NCI-H2196 treated with DMSO at 0.1 percent for 48 hours (cell line): ENCODE measurements at regions not wholly inside any gene's neighbourhood (a gene's known extent, or its start where the extent isn't known, plus 50 kb on each side); places are given as distances from the start of the nearest gene placed in this dataset.

Experiments used
- DNase-seq: peaks from one replicate; lab custom pipeline; 2025; ENCODE audit not compliant: unreplicated experiment; lab: John Stamatoyannopoulos, UW

DNA sequence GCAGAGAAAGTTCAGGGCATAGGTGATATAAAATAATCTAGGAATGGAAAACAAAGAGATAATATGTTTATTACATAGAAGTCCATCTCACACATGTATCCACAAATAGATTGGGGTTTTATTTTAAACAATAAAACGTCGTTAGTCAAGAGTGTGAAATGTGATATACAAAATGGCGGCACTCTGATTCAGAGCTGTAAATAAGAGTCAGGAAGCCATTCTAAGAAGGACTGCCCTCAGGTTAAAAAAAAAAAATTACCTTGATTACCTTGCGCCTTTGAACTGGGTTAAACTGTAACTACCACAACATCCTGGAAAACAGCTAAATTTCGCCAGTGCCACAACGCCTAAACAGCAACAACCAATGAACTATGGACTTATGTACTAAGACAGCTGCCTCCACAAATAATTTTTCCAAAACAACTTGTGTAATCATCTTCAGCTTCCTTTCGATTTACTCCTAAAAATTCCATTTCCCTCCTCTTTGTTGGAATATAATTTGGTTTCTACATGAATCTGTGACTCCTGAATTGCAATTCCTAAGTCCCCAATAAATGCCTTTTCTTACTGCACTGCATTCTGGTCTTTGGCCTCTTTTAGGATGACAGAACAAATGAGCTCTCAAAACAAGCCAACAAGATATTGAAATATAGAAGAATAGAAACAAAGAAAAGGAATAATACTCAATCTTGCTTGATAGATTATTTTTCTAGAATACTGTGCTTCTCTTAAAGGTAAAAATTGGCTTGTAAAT is 1019.5 kb upstream of the MAP3K7 start:
- no peak for DNase-seq

DNA sequence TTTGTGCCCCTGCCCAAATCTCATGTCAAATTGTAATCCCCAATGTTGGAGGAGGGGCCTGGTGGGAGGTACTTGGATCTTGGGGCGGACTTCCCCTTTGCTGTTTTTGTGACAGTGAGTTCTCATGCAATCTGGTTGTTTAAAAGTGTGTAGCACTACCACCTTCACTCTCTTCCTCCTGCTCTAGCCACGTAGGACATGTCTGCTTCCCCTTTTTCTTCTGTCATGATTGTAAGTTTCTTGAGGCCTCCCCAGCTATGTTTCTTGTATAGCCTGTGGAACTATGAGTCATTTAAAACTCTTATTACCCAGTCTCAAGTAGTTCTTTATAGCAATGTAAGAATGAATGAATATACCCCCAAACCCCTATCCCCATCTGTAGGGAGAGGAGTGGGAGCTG is 1013.7 kb upstream of the MAP3K7 start:
- no peak for DNase-seq

DNA sequence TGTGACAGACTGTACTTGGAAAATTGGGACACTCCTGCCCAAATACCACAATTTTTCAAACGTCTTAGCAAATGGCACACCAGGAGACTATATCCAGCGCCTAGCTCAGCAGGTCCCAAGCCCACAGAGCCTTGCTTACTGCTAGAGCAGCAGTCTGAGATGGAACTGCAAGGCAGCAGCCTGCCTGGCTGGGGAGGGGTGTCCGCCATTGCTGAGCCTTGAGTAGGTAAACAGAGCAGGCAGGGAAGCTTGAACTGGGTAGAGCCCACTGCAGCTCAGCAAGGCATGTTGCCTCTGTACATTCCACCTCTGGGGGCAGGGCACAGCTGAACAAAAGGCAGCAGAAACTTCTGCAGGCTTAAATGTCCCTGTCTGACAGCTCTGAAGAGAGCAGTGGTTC is 1003.3 kb upstream of the MAP3K7 start:
- no peak for DNase-seq

DNA sequence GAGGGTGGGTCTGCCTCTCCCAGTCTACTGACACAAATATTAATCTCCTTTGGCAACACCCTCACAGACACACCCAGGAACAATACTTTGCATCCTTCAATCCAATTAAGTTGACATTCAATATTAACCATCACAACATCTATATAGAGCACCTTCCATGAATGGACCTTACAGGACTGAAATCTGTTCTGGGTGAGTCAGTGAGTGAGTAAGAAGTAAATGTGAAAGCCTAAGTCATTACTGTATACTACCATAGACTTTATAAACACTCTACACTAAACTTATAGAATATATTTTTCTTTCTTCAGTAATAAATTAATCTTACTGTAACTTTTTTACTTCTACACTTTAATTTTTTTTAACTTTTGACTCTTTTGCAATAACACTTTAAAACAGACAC is 993.8 kb upstream of the MAP3K7 start:
- no peak for DNase-seq

DNA sequence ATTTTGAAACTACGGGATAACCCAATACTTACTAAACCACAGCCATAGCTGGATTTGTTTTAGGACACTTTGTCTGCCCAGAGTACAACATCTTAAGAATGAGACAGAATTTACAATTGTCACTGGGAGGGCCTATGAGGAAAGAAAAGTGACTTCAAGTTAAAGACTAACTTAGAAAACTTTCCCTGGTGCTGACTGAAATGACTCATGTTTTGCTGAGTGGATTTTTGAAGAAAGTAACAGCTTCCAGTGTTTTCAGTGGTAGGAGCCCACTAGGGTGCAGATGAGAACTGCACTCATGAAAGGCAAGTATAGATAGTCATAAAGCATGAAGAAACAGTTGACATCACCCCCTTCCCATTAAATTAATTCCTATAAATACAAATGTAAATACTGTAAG is 988.2 kb upstream of the MAP3K7 start:
- no peak for DNase-seq

DNA sequence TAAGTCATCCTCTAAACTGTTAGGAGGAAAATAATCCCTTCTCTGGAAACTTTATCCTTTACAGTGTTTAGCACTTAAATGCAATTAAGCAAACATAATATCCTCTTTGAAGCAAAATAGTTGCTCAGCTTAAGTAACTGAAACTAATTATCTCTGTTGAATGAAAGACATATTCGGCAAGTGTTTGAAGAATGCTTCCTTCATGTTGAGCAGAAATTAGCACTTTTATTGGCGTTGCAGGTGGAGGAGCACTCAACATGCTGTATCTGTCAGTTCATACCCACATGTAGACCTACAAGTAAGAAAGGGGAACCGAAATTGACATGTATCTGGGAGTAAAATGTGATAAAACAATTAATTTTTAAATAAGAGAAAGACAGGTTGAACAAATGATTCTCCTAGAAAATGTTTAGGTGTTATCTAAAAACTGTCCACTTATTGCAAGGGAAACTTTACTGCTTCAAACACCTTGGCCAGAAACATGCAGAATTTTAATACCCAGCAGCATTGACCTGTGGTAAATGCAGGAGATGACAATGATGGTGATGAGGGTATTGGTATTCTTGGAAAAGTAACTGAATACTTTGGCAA is 987.0 kb upstream of the MAP3K7 start:
- DNase-seq = no peak

DNA sequence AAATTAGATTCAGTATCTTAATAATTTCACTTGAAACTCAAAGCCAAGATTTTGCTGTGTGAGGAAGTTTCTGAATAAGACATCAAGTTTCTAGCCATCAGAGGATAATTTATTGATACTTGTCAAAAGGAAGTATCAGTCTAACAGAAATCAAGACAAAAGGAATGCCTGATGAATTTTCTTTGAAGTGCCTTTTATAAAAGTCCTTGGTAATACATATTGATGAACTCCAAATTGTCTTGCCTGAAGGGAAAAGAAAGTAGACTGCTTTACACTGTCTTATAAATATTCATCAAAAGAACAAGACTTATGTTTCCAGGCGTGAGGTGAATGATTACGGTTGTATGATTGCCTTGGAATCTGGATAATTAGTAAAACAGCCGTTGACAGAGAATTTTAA is 986.0 kb upstream of the MAP3K7 start:
- no peak for DNase-seq

DNA sequence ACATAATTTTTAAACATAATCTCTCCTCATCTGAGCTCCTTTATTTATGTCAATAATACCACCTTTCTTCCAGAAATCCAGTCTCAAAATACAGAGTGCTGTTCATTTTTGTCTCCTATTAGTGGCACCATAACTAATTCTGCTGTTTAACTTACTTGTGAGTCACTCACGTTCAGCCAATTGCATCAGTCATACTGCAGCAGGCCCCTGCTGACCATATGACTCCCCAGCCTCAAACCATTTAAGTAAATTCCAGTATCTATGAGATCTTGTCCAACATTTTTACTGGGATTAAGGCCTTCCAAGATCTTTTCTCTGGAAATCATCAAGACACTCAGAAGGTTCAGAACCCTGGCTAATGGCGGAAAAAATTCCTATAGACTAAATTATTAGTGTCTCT is 982.2 kb upstream of the MAP3K7 start:
- no peak for DNase-seq

DNA sequence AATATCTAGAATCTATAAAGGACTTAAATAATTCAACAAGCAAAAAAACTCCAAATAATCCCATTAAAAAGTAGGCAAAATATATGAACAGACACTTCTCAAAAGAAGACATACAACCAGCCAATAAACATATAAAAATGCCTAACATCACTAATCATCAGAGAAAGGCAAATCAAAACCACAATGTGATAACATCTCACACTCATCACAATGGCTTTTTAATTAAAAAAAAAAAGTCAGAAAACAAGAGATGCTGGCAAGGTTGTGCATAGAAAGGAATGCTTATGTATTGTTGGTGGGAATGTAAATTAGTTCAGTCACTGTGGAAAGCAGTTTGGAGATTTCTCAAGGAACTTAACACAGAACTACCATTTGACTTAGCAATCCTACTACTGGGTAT is 979.6 kb upstream of the MAP3K7 start:
- DNase-seq = no peak

DNA sequence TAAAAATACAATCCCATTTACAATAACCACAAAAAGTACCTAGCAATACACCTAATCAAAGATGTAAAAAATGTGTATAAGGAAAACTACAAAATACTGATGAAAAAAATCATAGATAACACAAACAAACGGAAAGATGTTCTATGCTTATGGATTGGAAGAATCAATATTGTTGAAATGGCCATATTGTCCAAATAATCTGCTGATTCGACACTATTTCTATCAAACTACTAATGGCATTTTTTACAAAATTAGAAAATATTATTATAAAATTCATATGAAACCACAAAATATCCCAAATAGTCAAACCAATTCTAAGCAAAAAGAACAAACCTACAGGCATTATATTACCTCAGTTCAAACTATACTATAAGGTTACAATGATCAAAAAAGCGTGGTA is 978.3 kb upstream of the MAP3K7 start:
- DNase-seq = no peak

DNA sequence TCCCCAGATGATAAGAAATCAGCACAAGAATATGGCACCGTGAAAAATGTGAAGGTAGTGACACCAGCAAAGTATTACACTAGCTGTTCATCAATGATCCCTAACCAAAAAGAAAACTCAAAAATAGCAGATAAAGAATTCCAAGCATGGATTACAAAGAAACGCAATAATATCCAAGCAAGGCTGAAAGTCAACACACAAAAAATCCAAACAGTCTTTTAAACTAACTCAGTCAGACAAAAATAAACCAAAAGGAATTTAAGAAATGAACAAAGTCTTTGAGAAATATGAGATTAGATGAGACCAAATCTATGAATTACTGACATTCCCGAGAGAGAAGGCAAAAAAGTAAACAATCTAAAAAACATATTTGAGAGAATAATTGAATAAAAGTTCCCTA is 976.1 kb upstream of the MAP3K7 start:
- DNase-seq = no peak

DNA sequence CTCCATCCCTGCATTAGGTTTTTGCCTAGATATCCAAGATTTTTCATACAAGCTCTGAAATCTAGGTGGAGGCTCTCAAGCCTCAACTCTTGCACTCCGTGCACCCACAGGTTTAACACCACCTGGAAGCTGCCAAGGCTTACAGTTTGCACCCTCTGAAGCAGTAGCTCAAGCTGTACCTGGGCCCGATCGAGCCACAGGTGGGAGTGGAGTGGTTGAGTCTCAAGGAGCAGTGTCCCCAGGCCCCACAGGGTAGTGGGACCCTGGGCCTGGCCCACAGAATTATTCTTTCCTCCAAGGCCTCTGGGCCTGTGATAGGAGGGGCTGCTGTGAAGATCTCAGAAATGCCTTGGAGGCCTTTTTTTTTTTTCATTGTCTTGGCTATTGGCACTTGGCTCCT is 973.5 kb upstream of the MAP3K7 start:
- no peak for DNase-seq

DNA sequence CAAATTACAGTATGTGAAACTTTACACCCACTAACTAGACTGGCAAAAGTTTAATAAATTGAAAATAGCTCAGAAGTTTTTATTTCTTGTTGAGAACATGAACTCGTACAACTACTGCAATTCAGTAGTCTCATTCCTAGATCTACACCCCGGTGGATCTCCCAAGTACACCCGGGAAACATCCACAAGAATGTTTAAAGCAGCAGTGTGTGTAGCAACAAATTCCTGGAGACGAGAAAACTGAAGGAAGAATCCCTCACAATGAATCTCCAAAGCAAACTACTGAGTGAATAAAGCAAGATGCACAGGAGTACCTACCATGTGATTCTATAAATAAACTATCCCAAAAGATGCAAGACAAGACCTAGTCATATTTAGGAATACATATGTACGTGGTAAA is 954.0 kb upstream of the MAP3K7 start:
- no peak for DNase-seq

DNA sequence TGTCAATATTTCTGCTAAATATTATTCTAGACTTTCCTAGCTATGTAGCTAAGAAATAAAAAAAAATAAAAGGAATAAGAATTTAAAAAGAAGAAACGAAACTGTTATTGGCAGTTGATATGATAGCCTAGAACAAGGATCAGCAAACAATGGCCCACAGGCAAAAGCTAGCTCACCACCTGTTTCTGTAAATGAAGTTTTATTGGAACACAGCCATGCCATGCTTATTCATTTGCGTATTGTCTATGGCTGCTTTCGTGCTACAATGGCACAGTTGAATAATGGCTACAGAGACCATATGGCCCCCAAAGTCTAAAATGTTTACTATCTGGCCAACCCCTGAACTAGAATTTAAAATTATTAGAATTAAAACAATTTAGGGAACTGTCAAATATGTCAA is 952.6 kb upstream of the MAP3K7 start:
- DNase-seq = no peak

DNA sequence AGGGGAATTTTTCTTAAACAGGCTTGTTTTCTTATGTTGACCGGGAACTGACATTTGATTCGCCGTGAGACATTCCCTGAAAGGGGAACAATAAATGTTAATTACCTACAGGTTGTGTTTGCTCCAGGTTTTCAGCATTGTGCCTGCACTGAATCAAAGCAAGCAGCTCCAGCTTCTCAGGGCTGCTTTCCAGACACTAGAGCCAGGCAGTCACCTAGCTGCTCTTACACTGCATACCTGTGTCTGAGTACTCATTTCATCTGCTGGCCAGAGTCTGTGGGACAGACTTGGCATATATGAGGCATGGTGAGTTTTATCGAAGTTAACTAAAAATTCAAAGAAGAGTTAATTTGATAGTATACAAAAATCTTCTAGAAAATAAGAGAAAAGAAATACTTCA is 951.8 kb upstream of the MAP3K7 start:
- DNase-seq = no peak

DNA sequence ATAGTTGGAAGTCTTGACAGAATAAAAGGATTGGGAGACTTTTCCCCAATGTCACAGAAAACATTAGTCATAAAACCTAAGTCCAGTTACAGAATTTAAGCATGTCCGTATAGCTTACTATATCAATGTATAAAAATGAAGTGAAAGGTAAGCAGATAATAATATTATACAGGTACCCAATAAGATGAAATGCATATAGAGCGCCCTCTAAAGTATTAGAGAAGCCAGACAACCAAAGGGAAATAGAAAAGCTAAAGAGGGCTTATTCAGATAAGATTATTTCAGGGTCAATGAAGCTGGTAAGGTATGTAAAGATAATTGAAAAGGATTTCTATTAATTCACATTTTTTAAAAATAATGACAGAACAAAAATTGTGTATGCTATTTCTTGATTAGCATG is 947.7 kb upstream of the MAP3K7 start:
- DNase-seq = no peak

DNA sequence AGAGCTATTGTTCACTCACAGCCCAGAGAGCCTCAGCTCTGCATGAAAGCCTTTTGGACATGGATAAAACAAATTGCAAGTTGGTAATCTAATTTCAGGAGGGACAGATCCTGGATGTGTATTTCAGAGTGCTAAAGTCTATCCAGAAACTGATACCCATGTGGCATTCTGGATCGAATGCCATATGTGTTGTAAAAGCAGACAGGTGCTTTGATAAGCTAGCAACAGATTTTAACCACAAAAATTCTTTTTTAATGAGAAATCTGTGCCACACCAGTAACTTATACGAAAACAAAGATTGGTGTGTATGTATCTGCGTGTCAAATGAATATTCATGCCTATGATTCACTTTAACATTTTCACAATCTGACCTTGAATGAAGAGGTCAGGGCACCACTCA is 936.6 kb upstream of the MAP3K7 start:
- no peak for DNase-seq

DNA sequence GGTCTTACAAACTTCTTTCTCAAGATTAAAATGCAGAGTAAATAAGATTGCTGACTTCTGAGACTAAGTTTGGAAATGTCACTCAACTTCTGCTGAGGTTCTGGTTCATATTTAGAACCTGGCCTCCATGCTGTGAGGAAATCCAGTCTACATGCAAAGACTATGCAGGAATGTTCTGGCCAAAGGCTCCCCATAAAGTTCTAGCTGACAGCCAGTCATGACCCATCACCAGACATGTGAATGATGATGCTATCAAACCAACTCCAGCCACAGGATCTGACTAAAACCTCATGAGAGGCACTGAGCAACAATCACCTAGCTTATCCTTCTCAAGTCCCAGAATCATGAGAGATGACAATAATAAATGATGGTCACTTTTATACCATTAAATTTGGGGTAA is 935.1 kb upstream of the MAP3K7 start:
- no peak for DNase-seq

DNA sequence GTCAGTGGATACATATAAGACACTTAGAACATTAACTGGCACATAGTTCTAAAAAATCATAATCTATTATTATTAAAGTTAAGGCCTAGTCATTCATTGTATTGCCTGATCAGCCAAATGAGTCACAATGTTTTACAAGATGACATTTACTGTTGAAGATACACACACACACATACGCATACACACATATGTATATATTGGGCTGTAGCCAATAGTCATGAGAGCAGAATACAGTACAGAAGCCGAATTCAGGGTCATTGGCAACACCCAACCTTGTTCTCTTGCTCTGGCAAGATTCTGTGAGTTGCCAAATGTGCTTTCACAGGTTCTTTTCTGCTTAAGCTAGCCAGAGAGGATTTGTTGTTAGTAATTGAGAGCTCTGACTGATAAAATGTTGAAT is 922.8 kb upstream of the MAP3K7 start:
- no peak for DNase-seq

DNA sequence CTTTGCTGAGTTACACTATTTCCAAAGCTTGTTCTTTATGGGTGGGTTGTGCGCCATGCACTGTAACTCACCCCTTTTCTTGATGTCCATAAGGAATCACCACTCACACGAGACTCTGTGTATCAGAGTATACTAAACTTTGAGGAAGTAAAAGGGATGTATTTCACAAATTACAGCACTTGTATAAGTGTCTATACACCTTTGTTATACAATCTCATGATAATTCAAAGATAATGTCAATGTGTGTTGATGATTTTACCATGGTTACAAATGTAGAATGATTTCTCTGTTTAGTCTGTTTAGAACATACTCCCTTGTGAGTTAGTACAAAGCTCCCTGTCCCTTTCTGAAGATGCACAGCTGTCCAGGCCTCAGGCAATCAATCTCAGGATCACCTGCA is 922.2 kb upstream of the MAP3K7 start:
- DNase-seq = no peak

DNA sequence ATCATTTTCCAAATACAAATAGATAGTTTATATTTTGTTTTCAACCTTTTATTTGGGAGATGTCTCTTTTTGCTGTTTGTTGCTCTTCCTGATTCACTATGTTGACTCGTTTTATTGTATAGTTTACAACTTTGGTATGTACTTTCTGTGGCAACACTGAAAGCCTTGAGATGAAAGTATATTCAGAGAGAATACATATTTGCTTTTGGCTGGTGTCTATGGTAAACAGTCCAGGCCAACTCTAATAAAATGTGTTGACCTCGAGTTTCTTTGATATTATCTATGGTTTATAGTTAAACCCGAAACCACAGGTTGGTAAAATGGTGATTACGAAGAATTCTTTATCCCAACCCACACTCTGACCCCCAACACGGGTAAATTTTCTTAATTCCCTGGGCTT is 919.6 kb upstream of the MAP3K7 start:
- no peak for DNase-seq

DNA sequence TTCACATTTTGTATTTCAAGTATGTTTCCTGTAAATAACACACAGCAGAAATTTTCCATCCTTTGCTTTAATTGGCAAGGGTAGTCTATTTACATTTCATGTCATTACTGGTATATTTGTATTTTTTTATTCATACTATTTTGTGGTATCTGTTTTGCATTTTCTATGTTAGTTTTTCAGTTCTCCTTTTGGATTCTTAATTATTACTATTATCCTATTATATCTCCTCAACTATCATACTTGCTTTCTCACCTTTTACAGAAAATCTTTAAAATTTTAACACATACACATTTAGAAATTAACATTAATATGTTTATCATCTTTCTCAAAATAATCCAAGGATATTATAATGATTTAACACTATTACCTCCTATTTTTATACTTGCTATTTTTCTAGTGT is 918.3 kb upstream of the MAP3K7 start:
- DNase-seq = no peak

DNA sequence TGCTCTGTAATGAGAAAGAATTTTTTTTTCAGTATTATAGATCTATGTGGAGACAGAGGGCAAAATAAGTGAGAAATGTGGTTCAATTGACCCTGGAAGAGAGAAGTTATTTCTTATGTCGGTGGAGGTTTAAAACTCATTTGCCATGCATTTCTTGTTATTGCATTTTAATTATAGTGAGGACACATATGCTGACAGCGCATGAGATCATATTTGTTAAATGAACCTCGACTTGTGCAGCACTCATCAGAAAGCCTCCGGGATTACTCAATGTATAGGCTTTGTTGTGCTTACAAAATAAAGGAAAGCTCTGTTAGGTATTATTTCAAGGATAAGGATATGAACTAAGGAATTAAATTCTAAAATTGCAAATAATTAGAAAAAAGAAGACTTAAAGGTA is 915.1 kb upstream of the MAP3K7 start:
- DNase-seq = no peak
